HepG2 (cell line): ENCODE measurements at regions not wholly inside any gene's neighbourhood (a gene's known extent, or its start where the extent isn't known, plus 50 kb on each side); places are given as distances from the start of the nearest gene placed in this dataset.

Experiments
- NFRKB ChIP-seq: fragments of 450-650 bp; IDR thresholded peaks from 2 replicates; pipeline ENCODE4 v1.6.1; 2017
- SMARCE1 ChIP-seq: fragments of 450-650 bp; IDR thresholded peaks from 2 replicates; pipeline ENCODE4 v1.6.1; 2017; ENCODE audit warnings: borderline replicate concordance
- SRSF1 ChIP-seq: fragments of 200-400 bp; formaldehyde crosslinking; optimal IDR thresholded peaks from 2 replicates; pipeline ENCODE3; 2017; ENCODE audit warnings: mild to moderate bottlenecking, low read depth, low read length, moderate library complexity
- ZMYM3 ChIP-seq: sonication (generic); formaldehyde crosslinking; IDR thresholded peaks from 2 replicates; pipeline ENCODE4 v1.5.1; 2020; ENCODE audit warnings: mild to moderate bottlenecking, missing genetic modification reagents
- ZNF160 ChIP-seq: sonication (generic); formaldehyde crosslinking; IDR thresholded peaks from 2 replicates; pipeline ENCODE4 v1.8.0; 2022; ENCODE audit warnings: mild to moderate bottlenecking, inconsistent platforms, missing genetic modification reagents
- ZNF749 ChIP-seq: sonication (generic); formaldehyde crosslinking; IDR thresholded peaks from 2 replicates; pipeline ENCODE4 v1.8.0; 2022; ENCODE audit warnings: mild to moderate bottlenecking, missing genetic modification reagents, moderate library complexity, borderline replicate concordance
- TF ChIP-seq, protein P1 (sequence below): sonication (generic); formaldehyde crosslinking; IDR thresholded peaks from 2 replicates; pipeline ENCODE4 v1.4.0; 2020; ENCODE audit warnings: low read depth, mild to moderate bottlenecking, missing genetic modification reagents
- TF ChIP-seq, protein P2 (sequence below): sonication (generic); formaldehyde crosslinking; IDR thresholded peaks from 2 replicates; pipeline ENCODE4 v1.4.0; 2020; ENCODE audit warnings: missing genetic modification reagents
- TF ChIP-seq, protein P3 (sequence below): sonication (generic); formaldehyde crosslinking; IDR thresholded peaks from 2 replicates; pipeline ENCODE4 v1.5.0; 2020; ENCODE audit warnings: missing genetic modification reagents
- TF ChIP-seq, protein P4 (sequence below): sonication (generic); formaldehyde crosslinking; IDR thresholded peaks from 2 replicates; pipeline ENCODE4 v1.4.0; 2020; ENCODE audit warnings: missing genetic modification reagents
- TF ChIP-seq, protein P5 (sequence below), 2 experiments: fragments of 450-650 bp in 1 of 2; sonication (generic) in 1 of 2; formaldehyde crosslinking; IDR thresholded peaks; 2 replicates each; pipeline versions ENCODE4 v1.5.0 to v1.8.0; 2020 to 2022; ENCODE audit warnings: mild to moderate bottlenecking in 1 of 2, missing genetic modification reagents in 1 of 2
- TF ChIP-seq, protein P6 (sequence below): sonication (generic); formaldehyde crosslinking; IDR thresholded peaks from 2 replicates; pipeline ENCODE4 v1.4.0; 2020; ENCODE audit warnings: mild to moderate bottlenecking, low read depth, missing genetic modification reagents

DNA sequence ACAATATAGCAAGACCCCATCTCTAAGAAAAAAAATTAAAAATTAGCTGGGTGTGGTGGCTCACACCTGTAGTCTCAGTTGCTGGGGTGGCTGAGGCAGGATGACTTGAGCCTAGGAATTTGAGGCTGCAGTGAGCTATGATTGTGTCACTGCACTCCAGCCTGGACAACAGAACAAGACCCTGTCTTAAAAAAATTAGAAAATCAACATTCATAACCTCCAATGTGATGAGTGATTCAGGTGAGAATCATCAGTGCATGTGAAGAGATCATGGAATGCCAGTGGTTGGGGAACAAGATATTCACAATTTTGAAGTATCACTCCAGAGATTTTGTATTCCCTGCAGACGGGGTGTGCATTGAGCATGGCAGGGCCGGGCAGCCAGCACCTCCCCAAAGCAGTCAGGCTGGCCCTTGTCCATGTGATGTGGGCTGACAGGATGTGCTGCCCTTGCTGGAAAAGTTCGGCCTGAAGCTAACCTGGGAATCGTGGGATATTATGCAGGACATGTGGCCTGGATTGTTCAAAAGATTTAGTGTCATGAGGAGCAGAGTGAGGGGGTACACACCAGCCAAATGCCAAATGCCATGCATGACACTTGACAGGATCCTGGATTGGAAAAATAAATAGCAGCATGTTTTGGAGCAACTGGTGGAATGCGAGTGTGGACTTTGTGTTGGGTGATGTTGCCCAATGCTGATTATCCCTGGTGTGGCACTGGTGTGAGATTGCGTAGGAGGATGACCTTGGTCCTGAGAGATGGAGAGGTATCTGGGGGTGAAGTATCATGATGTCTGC, 189.0 kb downstream of the RGS3 start (continued):
- TF ChIP-seq, protein P1, sequence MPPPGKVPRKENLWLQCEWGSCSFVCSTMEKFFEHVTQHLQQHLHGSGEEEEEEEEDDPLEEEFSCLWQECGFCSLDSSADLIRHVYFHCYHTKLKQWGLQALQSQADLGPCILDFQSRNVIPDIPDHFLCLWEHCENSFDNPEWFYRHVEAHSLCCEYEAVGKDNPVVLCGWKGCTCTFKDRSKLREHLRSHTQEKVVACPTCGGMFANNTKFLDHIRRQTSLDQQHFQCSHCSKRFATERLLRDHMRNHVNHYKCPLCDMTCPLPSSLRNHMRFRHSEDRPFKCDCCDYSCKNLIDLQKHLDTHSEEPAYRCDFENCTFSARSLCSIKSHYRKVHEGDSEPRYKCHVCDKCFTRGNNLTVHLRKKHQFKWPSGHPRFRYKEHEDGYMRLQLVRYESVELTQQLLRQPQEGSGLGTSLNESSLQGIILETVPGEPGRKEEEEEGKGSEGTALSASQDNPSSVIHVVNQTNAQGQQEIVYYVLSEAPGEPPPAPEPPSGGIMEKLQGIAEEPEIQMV (CRISPR knock-in tag) = no peak
- TF ChIP-seq, protein P2, sequence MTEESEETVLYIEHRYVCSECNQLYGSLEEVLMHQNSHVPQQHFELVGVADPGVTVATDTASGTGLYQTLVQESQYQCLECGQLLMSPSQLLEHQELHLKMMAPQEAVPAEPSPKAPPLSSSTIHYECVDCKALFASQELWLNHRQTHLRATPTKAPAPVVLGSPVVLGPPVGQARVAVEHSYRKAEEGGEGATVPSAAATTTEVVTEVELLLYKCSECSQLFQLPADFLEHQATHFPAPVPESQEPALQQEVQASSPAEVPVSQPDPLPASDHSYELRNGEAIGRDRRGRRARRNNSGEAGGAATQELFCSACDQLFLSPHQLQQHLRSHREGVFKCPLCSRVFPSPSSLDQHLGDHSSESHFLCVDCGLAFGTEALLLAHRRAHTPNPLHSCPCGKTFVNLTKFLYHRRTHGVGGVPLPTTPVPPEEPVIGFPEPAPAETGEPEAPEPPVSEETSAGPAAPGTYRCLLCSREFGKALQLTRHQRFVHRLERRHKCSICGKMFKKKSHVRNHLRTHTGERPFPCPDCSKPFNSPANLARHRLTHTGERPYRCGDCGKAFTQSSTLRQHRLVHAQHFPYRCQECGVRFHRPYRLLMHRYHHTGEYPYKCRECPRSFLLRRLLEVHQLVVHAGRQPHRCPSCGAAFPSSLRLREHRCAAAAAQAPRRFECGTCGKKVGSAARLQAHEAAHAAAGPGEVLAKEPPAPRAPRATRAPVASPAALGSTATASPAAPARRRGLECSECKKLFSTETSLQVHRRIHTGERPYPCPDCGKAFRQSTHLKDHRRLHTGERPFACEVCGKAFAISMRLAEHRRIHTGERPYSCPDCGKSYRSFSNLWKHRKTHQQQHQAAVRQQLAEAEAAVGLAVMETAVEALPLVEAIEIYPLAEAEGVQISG (CRISPR knock-in tag) = peak; percentile 85
- TF ChIP-seq, protein P3, sequence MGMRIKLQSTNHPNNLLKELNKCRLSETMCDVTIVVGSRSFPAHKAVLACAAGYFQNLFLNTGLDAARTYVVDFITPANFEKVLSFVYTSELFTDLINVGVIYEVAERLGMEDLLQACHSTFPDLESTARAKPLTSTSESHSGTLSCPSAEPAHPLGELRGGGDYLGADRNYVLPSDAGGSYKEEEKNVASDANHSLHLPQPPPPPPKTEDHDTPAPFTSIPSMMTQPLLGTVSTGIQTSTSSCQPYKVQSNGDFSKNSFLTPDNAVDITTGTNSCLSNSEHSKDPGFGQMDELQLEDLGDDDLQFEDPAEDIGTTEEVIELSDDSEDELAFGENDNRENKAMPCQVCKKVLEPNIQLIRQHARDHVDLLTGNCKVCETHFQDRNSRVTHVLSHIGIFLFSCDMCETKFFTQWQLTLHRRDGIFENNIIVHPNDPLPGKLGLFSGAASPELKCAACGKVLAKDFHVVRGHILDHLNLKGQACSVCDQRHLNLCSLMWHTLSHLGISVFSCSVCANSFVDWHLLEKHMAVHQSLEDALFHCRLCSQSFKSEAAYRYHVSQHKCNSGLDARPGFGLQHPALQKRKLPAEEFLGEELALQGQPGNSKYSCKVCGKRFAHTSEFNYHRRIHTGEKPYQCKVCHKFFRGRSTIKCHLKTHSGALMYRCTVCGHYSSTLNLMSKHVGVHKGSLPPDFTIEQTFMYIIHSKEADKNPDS (CRISPR knock-in tag) = peak; percentile 79; the same call in 1 of the 2 replicates
- TF ChIP-seq NFRKB (no peak), SMARCE1 (no peak), SRSF1 (no peak), ZMYM3 (CRISPR knock-in tag) (peak; percentile 91), ZNF160 (no peak; the same call in 1 of the 2 replicates), ZNF749 (CRISPR knock-in tag) (no peak)
- TF ChIP-seq, protein P4, sequence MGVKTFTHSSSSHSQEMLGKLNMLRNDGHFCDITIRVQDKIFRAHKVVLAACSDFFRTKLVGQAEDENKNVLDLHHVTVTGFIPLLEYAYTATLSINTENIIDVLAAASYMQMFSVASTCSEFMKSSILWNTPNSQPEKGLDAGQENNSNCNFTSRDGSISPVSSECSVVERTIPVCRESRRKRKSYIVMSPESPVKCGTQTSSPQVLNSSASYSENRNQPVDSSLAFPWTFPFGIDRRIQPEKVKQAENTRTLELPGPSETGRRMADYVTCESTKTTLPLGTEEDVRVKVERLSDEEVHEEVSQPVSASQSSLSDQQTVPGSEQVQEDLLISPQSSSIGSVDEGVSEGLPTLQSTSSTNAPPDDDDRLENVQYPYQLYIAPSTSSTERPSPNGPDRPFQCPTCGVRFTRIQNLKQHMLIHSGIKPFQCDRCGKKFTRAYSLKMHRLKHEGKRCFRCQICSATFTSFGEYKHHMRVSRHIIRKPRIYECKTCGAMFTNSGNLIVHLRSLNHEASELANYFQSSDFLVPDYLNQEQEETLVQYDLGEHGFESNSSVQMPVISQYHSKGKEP (CRISPR knock-in tag) = no peak
- TF ChIP-seq, protein P5, sequence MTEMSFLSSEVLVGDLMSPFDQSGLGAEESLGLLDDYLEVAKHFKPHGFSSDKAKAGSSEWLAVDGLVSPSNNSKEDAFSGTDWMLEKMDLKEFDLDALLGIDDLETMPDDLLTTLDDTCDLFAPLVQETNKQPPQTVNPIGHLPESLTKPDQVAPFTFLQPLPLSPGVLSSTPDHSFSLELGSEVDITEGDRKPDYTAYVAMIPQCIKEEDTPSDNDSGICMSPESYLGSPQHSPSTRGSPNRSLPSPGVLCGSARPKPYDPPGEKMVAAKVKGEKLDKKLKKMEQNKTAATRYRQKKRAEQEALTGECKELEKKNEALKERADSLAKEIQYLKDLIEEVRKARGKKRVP (CRISPR knock-in tag; IDR thresholded peaks at IDR 0.05) = peak in 1 of 2 experiments; percentile 91; a peak in 2 of 4 replicates
- TF ChIP-seq, protein P6, sequence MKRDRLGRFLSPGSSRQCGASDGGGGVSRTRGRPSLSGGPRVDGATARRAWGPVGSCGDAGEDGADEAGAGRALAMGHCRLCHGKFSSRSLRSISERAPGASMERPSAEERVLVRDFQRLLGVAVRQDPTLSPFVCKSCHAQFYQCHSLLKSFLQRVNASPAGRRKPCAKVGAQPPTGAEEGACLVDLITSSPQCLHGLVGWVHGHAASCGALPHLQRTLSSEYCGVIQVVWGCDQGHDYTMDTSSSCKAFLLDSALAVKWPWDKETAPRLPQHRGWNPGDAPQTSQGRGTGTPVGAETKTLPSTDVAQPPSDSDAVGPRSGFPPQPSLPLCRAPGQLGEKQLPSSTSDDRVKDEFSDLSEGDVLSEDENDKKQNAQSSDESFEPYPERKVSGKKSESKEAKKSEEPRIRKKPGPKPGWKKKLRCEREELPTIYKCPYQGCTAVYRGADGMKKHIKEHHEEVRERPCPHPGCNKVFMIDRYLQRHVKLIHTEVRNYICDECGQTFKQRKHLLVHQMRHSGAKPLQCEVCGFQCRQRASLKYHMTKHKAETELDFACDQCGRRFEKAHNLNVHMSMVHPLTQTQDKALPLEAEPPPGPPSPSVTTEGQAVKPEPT (CRISPR knock-in tag) = peak; percentile 7; the same call in 1 of the 2 replicates
